Inflammatory macrophage treated with lipopolysaccharide for 4 hours (primary cell): ENCODE measurements at regions not wholly inside any gene's neighbourhood (a gene's known extent, or its start where the extent isn't known, plus 50 kb on each side); places are given as distances from the start of the nearest gene placed in this dataset.
"Not testable (repeated sequence)": the region's sequence is repeated elsewhere in the genome, so short reads cannot be mapped to it uniquely, and the experiment has no call there.

Experiments used
- DNase-seq: peaks from one replicate; pipeline ENCODE4 v3.0.0-alpha.2; 2020

GRCh38 chr3:11711876-11712275, 68.2 kb upstream of the VGLL4 start:
- DNase-seq: no peak

- no peak for DNase-seq
Measured at GRCh38 chr3:11709782-11710181, 66.1 kb upstream of the VGLL4 start.

DNA sequence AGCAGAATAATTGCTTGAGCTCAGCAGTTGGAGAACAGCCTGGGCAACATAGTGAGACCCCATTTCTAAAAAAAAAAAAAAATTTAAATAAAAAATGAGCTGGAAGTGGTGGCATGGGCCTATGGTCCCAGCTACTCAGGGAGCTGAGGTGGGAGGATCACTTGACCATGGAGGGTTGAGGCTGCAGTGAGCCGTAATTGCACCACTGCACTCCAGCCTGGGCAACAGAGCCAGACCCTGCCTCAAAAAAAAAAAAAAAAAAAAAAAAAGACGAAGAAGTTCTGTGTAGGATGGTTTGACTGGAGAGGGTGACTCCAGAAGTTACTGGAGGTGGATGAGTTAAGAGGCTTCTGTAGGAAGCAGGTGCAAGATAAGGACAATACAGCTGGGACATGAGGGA, 63.4 kb upstream of the VGLL4 start:
- DNase-seq: not testable (repeated sequence)

DNA sequence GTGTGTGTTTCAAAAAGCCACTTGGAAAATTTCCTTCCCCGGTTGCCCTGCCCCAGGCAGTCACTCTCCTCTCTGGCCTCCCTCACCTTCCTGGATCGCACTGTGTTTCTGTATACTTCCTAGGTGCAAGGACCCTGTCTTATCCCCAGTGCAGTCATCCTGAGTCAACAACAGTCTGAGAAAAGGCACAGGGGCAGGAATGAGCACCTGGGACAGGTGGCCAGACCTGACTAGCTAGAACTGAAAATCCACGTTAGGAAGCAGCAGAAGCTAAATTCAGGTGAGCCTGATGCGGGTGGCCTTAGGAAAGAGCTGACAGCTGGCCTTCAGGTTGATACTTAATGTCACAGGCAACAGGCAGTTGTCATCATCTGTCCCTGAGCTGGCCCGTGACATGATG, 62.9 kb upstream of the VGLL4 start:
- DNase-seq: no peak

DNA sequence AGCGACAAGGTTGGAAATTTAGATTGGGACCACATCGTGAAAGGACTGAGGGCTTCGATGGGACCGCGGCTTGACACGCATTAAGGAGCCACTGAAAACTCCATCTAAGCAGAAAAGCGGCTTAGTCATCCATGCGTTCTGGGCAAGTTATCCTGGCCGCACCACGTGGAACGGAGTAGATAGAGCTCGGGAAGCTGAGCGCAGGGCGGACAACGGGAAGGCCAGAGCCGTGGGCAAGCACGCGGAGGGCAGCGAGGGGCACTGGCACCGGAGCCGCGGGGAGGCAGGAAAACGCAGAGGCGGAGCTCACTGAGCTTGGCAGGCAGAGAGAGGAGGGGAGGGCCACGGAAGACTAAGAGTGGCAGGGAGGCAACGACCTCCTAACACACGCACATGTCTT, 61.3 kb upstream of the VGLL4 start:
- DNase-seq: no peak

- no peak for DNase-seq
Measured at GRCh38 chr3:11703146-11703545, 59.4 kb upstream of the VGLL4 start.

DNA sequence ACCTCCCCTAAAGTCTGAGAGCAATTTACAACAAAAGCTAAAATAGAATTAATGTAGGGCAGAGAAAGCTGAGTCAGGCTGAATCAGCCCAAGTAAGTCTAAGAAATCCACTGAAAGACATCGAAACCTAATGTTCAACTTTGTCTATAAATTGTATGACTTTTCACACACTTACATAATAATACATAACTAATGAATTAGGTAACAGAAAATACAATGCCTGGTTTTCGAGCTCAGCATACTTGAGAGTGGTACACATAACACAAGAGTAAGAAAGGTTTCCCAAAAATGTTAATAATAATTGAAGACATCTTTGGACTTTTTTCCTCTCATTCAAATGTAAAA, 55.3 kb upstream of the VGLL4 start:
- DNase-seq: no peak

DNA sequence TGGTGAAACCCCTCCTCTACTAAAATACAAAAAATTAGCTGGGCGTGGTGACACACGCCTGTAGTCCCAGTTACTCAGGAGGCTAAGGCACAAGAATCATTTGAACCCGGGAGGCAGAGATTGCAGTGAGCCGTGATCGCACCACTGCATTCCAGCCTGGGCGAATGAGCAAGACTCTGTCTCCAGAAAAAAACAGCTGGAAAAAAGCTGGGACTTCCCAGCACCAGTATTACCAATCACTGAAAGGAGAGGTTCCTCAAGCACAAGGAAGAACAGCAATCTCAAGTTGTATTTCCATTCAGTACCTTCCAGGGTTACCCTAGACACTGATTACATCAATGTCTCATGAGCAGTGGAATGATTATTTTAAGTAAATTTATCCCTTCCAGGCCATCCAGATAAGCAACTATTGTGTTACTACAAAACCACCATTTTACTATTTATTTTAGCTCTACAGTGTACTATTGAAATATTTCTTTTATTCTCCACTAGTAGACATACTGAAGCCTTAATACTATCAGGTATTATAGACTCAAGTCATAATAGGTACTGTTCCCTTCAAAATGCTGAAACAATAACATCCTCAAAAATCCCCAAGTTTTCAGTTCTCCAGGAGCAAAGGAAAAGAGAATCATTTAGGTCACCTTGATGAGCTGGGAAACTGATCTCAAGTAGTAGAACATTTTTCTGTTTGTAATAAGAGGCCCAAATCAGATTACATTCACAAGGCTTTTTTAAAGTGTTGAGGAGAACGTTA, 54.8 kb upstream of the VGLL4 start:
- no peak for DNase-seq

DNA sequence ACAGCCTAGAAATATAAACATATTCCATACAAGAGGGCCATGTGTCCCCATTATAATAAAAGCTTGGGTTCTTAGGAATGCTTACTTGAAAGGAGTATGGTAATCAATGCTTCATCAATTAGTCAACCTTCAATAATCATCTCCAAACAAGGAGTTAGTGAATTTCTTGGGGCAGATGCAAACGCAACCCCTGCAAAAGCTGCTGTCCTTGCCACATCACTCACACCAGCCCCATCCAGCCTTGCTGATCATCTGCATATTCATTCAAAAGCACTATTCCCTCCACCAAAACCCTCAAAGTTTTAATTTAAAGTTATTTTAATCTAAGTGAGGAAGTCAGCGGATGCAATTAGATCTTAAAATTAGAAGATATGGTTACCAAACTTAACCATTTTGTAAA, 54.0 kb upstream of the VGLL4 start:
- no peak for DNase-seq

DNA sequence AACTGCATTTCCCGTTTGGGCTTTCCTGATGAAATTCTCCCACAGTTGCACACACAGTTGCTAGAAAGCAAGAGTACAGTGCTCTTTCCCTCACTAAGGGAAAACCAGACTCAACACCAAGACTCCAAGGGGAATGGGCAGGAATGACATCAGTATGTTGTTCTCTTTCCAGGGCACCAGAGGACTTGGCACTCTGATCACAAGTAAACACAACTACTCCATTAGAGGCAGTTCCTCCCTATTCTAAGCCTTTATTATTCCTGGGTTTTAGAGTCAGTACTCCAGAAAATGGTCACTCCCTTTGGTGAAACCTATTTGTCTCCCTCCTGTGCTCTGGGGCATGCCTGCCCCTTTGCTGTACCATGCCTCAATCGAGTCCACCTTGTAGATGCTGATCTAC, 52.3 kb upstream of the VGLL4 start:
- DNase-seq: no peak
